AG04449 (cell line): ENCODE measurements at regions not wholly inside any gene's neighbourhood (a gene's known extent, or its start where the extent isn't known, plus 50 kb on each side); places are given as distances from the start of the nearest gene placed in this dataset.
"Not testable (repeated sequence)": the region's sequence is repeated elsewhere in the genome, so short reads cannot be mapped to it uniquely, and the experiment has no call there.

Experiments
- CTCF ChIA-PET: fragments of 350-600 bp; formaldehyde crosslinking; extraction: SDS; loops from one replicate; lab custom pipeline; 2021; ENCODE audit warnings: antibody characterized with exemption; lab: Yijun Ruan, JAX
- POLR2A ChIA-PET: fragments of 400-600, 350-600 bp; formaldehyde crosslinking; extraction: SDS; loops from one replicate; lab custom pipeline; 2020; ENCODE audit warnings: antibody characterized with exemption, inconsistent platforms; lab: Yijun Ruan, JAX
- DNase-seq: peaks from one replicate; pipeline ENCODE4 v3.0.0-alpha.2; 2010; ENCODE audit warnings: low read depth, low spot score
- H3K4me3 ChIP-seq: 2 replicates; pipeline ENCODE4 v1.5.1; 2011; ENCODE audit warnings: low read depth, mild to moderate bottlenecking, control low read depth, low read length
- TF ChIP-seq, protein P1 (sequence below): IDR thresholded peaks from one replicate; pipeline ENCODE4 v1.5.1; 2011; ENCODE audit warnings: mild to moderate bottlenecking, moderate library complexity, low read length, control low read depth, inconsistent platforms; ENCODE audit not compliant: insufficient read depth; ENCODE audit errors: missing control alignments

- ChIA-PET CTCF (no interaction called here), POLR2A (no interaction called here)
Measured at GRCh38 chr1:244768804-244769203, 66.7 kb upstream of the COX20 start.

GRCh38 chr1:244770556-244770955 lies 64.9 kb upstream of the COX20 start:
- DNase-seq, POLR2A ChIA-PET, H3K4me3 ChIP-seq, CTCF ChIA-PET: not testable (repeated sequence)

More at GRCh38 chr1:244768804-244769203, 66.7 kb upstream of the COX20 start:
- H3K4me3 ChIP-seq: no peak overlapping the region
- DNase-seq: no peak
- TF ChIP-seq, protein P1, sequence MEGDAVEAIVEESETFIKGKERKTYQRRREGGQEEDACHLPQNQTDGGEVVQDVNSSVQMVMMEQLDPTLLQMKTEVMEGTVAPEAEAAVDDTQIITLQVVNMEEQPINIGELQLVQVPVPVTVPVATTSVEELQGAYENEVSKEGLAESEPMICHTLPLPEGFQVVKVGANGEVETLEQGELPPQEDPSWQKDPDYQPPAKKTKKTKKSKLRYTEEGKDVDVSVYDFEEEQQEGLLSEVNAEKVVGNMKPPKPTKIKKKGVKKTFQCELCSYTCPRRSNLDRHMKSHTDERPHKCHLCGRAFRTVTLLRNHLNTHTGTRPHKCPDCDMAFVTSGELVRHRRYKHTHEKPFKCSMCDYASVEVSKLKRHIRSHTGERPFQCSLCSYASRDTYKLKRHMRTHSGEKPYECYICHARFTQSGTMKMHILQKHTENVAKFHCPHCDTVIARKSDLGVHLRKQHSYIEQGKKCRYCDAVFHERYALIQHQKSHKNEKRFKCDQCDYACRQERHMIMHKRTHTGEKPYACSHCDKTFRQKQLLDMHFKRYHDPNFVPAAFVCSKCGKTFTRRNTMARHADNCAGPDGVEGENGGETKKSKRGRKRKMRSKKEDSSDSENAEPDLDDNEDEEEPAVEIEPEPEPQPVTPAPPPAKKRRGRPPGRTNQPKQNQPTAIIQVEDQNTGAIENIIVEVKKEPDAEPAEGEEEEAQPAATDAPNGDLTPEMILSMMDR: no peak

GRCh38 chr1:244773513-244773912 lies 61.9 kb upstream of the COX20 start:
- CTCF ChIA-PET: no interaction called here
- POLR2A ChIA-PET: no interaction called here
- no peak overlapping the region for H3K4me3 ChIP-seq
- DNase-seq: no peak
- TF ChIP-seq, protein P1: no peak

DNA sequence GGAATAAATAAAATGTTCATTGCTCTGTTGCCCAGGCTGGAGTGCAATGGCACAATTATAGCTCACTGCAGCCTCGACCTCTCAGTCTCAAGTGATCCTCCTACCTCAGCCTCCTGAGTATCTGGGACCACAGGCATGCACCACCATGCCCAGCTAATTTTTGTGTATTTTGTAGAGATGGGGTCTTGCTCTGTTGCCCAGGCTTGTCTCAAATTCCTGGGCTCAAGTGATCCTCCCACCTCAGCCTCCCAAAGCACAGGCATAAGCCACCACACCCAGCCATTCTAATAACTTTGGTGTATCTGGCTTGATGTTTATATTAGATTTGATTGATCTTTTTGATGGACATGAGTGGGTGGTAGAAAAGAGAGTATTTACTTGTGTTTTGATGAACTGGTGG lies 58.7 kb upstream of the COX20 start:
- CTCF ChIA-PET: interaction anchor here (1.0 to 1.9 kb wide), 3 partner anchors 10 to 25 kb away, joined by 3 to 7 read pairs (median 3); no protein-coding TSS in a partner anchor
- H3K4me3 ChIP-seq, POLR2A ChIA-PET, DNase-seq: not testable (repeated sequence)

- peak; percentile 45 for DNase-seq
- ChIA-PET CTCF (interaction anchor here (1.8 to 1.9 kb wide), 2 partner anchors 19 to 174 kb away, joined by 7 read pairs; no protein-coding TSS in a partner anchor), POLR2A (interaction anchor here (0.7 kb wide), 1 partner anchor 69 kb away, joined by 5 read pairs; no protein-coding TSS in a partner anchor)
- no peak overlapping the region for H3K4me3 ChIP-seq
- TF ChIP-seq, protein P1: no peak
Measured at GRCh38 chr1:244778344-244778743, 57.1 kb upstream of the COX20 start.

- POLR2A ChIA-PET: no interaction called here
- CTCF ChIA-PET: interaction anchor here (1.8 to 1.9 kb wide), 2 partner anchors 18 to 175 kb away, joined by 7 read pairs; no protein-coding TSS in a partner anchor
- TF ChIP-seq, protein P1: no peak
- H3K4me3 ChIP-seq: no peak overlapping the region
- no peak for DNase-seq
Measured at GRCh38 chr1:244779410-244779809, 56.0 kb upstream of the COX20 start.

- no peak overlapping the region for H3K4me3 ChIP-seq
- ChIA-PET CTCF (interaction anchor here (1.3 kb wide), 1 partner anchor 17 kb away, joined by 7 read pairs; no protein-coding TSS in a partner anchor), POLR2A (no interaction called here)
- no peak for DNase-seq
- TF ChIP-seq, protein P1: no peak
Measured at GRCh38 chr1:244780311-244780710, 55.1 kb upstream of the COX20 start.
